ENCODE measurements at regions not wholly inside any gene's neighbourhood (a gene's known extent, or its start where the extent isn't known, plus 50 kb on each side); places are given as distances from the start of the nearest gene placed in this dataset.

DNA sequence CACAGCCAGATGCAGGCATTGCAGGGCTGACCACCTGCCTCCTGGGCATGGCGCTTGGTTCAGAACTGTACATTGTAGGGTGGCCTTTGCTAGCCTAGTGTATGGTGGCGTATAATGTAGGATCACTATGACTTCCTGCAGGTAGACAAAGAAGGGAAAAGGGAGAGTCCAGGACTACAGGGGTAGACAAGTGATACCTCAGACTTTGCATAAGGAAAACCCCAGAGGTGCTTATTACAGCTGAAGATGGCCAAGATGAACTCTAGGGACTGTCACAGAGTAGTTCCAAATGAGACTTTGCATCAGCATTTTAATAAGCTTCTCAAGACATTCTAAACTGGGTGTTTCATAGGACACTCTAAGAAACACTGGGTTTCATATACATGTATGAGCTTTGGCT is 116.4 kb upstream of the PUDP start:
- H3K9me2 ChIP-seq (replicated peaks; ENCODE audit: insufficient read depth, low read length): no peaks in the 10 kb centered on the region
- H3F3A ChIP-seq (ENCODE audit: insufficient read depth): no peaks in the 10 kb centered on the region; the same call in 1 of the 2 replicates
- H3K4me2 ChIP-seq (ENCODE audit: low read depth, low read length, poor library complexity, severe bottlenecking): no peak overlapping the region
- H3K27ac ChIP-seq (ENCODE audit: low read depth, low read length): no peak overlapping the region
- H3K27me3 ChIP-seq (ENCODE audit: low read length): no peaks in the 10 kb centered on the region
- no peak for TF ChIP-seq EZH2phosphoT487 (conservative IDR thresholded peaks at IDR 0.05; ENCODE audit: low read length)
- no peak for TF ChIP-seq CTCF (IDR thresholded peaks at IDR 0.05; ENCODE audit: insufficient read depth, low read length, poor library complexity, severe bottlenecking)
- H3K9me3 ChIP-seq (ENCODE audit: insufficient read depth, low read length): no peaks in the 10 kb centered on the region
- H3K79me2 ChIP-seq (ENCODE audit: insufficient read depth, low read length): no peaks in the 10 kb centered on the region
- no peak overlapping the region for H3K9ac ChIP-seq (ENCODE audit: low read length)
- no peak overlapping the region for H3K4me3 ChIP-seq (ENCODE audit: insufficient read depth, low read length, poor library complexity, severe bottlenecking)
- H2AFZ ChIP-seq (ENCODE audit: low read depth, low read length, severe bottlenecking): no peak overlapping the region
- no peaks in the 10 kb centered on the region for H4K20me1 ChIP-seq (ENCODE audit: low read depth, low read length)
- 0 out of 2 replicates have a peak, but pooled peaks cover 3% of the 10 kb centered on the region for H3K36me3 ChIP-seq (ENCODE audit: low read length)

DNA sequence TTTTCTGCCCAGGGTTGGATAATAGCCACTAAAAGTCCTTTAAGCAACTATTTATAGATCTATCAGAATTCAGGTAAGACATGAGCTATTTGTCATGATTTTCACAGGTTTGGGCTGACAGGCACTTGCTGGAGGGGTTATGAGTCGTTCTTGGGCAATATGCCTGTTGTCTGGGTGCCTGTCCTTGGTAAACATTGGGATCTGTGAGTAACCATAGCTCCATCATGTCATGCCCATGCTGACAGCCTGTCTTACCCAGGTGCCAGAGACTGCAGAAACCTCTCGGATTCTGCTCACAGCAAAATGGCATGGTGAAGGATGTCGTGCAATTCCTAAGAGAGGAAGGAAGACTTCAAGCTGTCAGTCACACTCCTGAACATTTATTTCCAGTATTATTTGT is 116.0 kb upstream of the PUDP start:
- Histone ChIP-seq H4K20me1 (ENCODE audit: low read depth, low read length) (no peaks in the 10 kb centered on the region), H3K27me3 (ENCODE audit: low read length) (no peaks in the 10 kb centered on the region), H3K9me2 (replicated peaks; ENCODE audit: insufficient read depth, low read length) (no peaks in the 10 kb centered on the region), H3K9me3 (ENCODE audit: insufficient read depth, low read length) (no peaks in the 10 kb centered on the region), H3K9ac (ENCODE audit: low read length) (no peak overlapping the region), H3K36me3 (ENCODE audit: low read length) (peaks cover 3% of the 10 kb centered on the region; the same call in 1 of the 2 replicates), H2AFZ (ENCODE audit: low read depth, low read length, severe bottlenecking) (no peak overlapping the region), H3K4me2 (ENCODE audit: low read depth, low read length, poor library complexity, severe bottlenecking) (no peak overlapping the region), H3K27ac (ENCODE audit: low read depth, low read length) (no peak overlapping the region), H3F3A (ENCODE audit: insufficient read depth) (no peaks in the 10 kb centered on the region; the same call in 1 of the 2 replicates), H3K79me2 (ENCODE audit: insufficient read depth, low read length) (no peaks in the 10 kb centered on the region), H3K4me3 (ENCODE audit: insufficient read depth, low read length, poor library complexity, severe bottlenecking) (no peak overlapping the region)
- no peak for TF ChIP-seq EZH2phosphoT487 (conservative IDR thresholded peaks at IDR 0.05; ENCODE audit: low read length)
- no peak for TF ChIP-seq CTCF (IDR thresholded peaks at IDR 0.05; ENCODE audit: insufficient read depth, low read length, poor library complexity, severe bottlenecking)

DNA sequence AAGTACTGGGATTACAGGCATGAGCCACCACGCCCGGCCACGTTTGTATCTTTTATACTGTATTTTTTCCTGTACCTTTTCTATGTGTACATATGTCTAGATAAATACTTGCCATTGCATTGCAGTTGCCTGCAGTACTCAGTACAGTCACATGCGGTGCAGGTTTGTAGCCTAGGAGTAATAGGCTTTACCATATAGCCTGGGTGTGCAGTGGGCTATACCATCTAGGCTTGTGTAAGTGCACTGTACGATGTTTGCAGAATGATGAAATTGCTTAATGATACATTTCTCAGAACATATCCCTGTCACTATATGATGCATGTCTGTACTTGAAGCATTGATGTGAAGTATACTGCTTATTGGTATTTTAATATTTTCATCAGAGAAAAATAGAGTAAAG is 115.4 kb upstream of the PUDP start:
- Histone ChIP-seq H2AFZ (ENCODE audit: low read depth, low read length, severe bottlenecking) (no peak overlapping the region), H3K36me3 (ENCODE audit: low read length) (peaks cover 6% of the 10 kb centered on the region; the same call in 1 of the 2 replicates), H3K9me2 (replicated peaks; ENCODE audit: insufficient read depth, low read length) (no peaks in the 10 kb centered on the region), H3K4me3 (ENCODE audit: insufficient read depth, low read length, poor library complexity, severe bottlenecking) (no peak overlapping the region), H4K20me1 (ENCODE audit: low read depth, low read length) (no peaks in the 10 kb centered on the region), H3K4me2 (ENCODE audit: low read depth, low read length, poor library complexity, severe bottlenecking) (no peak overlapping the region), H3F3A (ENCODE audit: insufficient read depth) (no peaks in the 10 kb centered on the region; the same call in 1 of the 2 replicates), H3K27me3 (ENCODE audit: low read length) (no peaks in the 10 kb centered on the region), H3K27ac (ENCODE audit: low read depth, low read length) (no peak overlapping the region), H3K79me2 (ENCODE audit: insufficient read depth, low read length) (no peaks in the 10 kb centered on the region), H3K9ac (ENCODE audit: low read length) (no peak overlapping the region), H3K9me3 (ENCODE audit: insufficient read depth, low read length) (no peaks in the 10 kb centered on the region)
- TF ChIP-seq CTCF (IDR thresholded peaks at IDR 0.05; ENCODE audit: insufficient read depth, low read length, poor library complexity, severe bottlenecking) (no peak), EZH2phosphoT487 (conservative IDR thresholded peaks at IDR 0.05; ENCODE audit: low read length) (no peak)

All from SU-DHL-6 (cell line).